ENCODE measurements at regions not wholly inside any gene's neighbourhood (a gene's known extent, or its start where the extent isn't known, plus 50 kb on each side); places are given as distances from the start of the nearest gene placed in this dataset.

- Histone ChIP-seq H3K27ac (ENCODE audit: low read depth, low read length) (no peak overlapping the region), H3K27me3 (ENCODE audit: insufficient read depth, low read length) (no peaks in the 10 kb centered on the region), H3K79me2 (ENCODE audit: control insufficient read depth, insufficient read depth, low read length, unreplicated experiment) (no peaks in the 10 kb centered on the region), H2AFZ (ENCODE audit: low read length, unreplicated experiment) (no peak overlapping the region), H3K4me1 (ENCODE audit: control insufficient read depth, insufficient read depth, low read length, unreplicated experiment) (no peaks in the 10 kb centered on the region), H3K36me3 (ENCODE audit: insufficient read depth, low read length) (no peaks in the 10 kb centered on the region), H3K4me3 (ENCODE audit: low read depth, low read length) (no peak overlapping the region)
Observed at GRCh38 chr11:29959488-29959887, 57.3 kb downstream of the KCNA4 start.

DNA sequence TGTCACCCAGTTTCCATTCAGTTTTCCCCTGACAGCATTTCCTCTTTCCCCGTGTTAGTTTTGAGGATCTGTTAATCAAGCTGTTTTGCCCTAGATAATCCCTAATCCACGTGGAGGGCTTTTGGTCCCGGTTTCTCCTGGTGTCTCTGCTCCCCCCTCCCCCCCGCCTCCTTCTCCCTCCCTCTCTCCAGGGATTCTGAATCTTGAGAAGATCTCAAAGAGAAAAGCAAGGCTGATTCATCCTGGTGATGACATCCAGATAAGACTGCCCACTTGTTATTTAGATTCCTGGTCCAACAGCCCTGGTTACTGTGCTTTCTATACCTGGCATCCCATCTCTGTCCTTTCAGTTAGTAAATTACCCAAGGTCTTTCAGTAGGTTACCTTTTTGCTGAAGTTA, 59.4 kb downstream of the KCNA4 start:
- Histone ChIP-seq H3K27me3 (ENCODE audit: insufficient read depth, low read length) (no peaks in the 10 kb centered on the region), H3K4me1 (ENCODE audit: control insufficient read depth, insufficient read depth, low read length, unreplicated experiment) (no peaks in the 10 kb centered on the region), H3K36me3 (ENCODE audit: insufficient read depth, low read length) (no peaks in the 10 kb centered on the region), H3K79me2 (ENCODE audit: control insufficient read depth, insufficient read depth, low read length, unreplicated experiment) (no peaks in the 10 kb centered on the region), H3K4me3 (ENCODE audit: low read depth, low read length) (no peak overlapping the region), H2AFZ (ENCODE audit: low read length, unreplicated experiment) (no peak overlapping the region), H3K27ac (ENCODE audit: low read depth, low read length) (no peak overlapping the region)

GRCh38 chr11:29956076-29956556, 60.7 kb downstream of the KCNA4 start:
- Histone ChIP-seq H3K27ac (ENCODE audit: low read depth, low read length) (no peak overlapping the region), H3K4me1 (ENCODE audit: control insufficient read depth, insufficient read depth, low read length, unreplicated experiment) (no peaks in the 10 kb centered on the region), H2AFZ (ENCODE audit: low read length, unreplicated experiment) (no peak overlapping the region), H3K36me3 (ENCODE audit: insufficient read depth, low read length) (no peaks in the 10 kb centered on the region), H3K79me2 (ENCODE audit: control insufficient read depth, insufficient read depth, low read length, unreplicated experiment) (no peaks in the 10 kb centered on the region), H3K27me3 (ENCODE audit: insufficient read depth, low read length) (no peaks in the 10 kb centered on the region), H3K4me3 (ENCODE audit: low read depth, low read length) (no peak overlapping the region)

- Histone ChIP-seq H3K36me3 (ENCODE audit: insufficient read depth, low read length) (no peaks in the 10 kb centered on the region), H2AFZ (ENCODE audit: low read length, unreplicated experiment) (no peak overlapping the region), H3K27ac (ENCODE audit: low read depth, low read length) (no peak overlapping the region), H3K27me3 (ENCODE audit: insufficient read depth, low read length) (no peaks in the 10 kb centered on the region), H3K4me3 (ENCODE audit: low read depth, low read length) (no peak overlapping the region), H3K4me1 (ENCODE audit: control insufficient read depth, insufficient read depth, low read length, unreplicated experiment) (no peaks in the 10 kb centered on the region), H3K79me2 (ENCODE audit: control insufficient read depth, insufficient read depth, low read length, unreplicated experiment) (no peaks in the 10 kb centered on the region)
Observed at GRCh38 chr11:29943347-29943746, 73.5 kb downstream of the KCNA4 start.

DNA sequence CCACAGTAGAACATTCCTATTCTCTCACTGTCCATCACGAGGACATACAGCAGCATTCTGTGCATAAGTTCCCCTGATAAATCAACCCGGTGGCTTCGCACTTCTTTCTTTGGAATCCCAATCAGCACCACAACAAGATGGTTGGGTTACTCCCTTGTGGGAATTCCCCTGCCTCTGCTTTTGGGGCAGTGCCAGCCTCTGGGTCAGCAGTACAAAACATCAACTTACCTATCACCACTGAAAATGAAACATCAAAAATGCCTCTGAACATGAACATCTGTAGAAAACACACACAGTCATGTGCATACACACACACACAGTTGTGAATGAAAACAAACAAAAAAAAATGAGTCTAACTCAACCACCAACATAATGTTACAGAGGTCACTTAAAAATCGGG, 79.3 kb downstream of the KCNA4 start:
- no peaks in the 10 kb centered on the region for H3K4me1 ChIP-seq (ENCODE audit: control insufficient read depth, insufficient read depth, low read length, unreplicated experiment)
- no peak overlapping the region for H3K4me3 ChIP-seq (ENCODE audit: low read depth, low read length)
- no peak overlapping the region for H3K27ac ChIP-seq (ENCODE audit: low read depth, low read length)
- no peaks in the 10 kb centered on the region for H3K79me2 ChIP-seq (ENCODE audit: control insufficient read depth, insufficient read depth, low read length, unreplicated experiment)
- H3K27me3 ChIP-seq (ENCODE audit: insufficient read depth, low read length) = no peaks in the 10 kb centered on the region
- no peaks in the 10 kb centered on the region for H3K36me3 ChIP-seq (ENCODE audit: insufficient read depth, low read length)
- H2AFZ ChIP-seq (ENCODE audit: low read length, unreplicated experiment) = no peak overlapping the region

DNA sequence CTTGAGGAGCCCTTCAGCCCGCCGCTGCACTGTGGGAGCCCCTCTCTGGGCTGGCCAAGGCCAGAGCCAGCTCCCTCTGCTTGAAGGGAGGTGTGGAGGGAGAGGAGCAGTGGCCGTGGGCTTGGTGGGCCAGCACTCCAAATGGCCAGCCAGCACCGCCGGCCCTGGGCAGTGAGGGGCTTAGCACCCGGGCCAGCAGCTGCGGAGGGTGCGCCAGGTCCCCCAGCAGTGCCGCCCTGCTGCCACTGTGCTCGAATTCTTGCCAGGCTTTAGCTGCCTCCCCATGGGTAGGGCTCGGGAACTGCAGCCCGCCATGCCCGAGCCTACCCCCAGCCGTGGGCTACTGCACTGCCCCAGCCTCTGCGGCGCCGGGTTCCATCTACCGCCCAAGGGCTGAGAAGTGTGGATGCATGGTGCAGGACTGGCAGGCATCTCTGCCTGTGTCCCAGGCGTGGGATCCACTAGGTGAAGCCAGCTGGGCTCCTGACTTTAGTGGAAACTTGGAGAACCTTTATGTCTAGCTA, 82.7 kb downstream of the KCNA4 start:
- Histone ChIP-seq H3K4me1 (ENCODE audit: control insufficient read depth, insufficient read depth, low read length, unreplicated experiment) (no peaks in the 10 kb centered on the region), H3K27me3 (ENCODE audit: insufficient read depth, low read length) (no peaks in the 10 kb centered on the region), H2AFZ (ENCODE audit: low read length, unreplicated experiment) (no peak overlapping the region), H3K27ac (ENCODE audit: low read depth, low read length) (no peak overlapping the region), H3K4me3 (ENCODE audit: low read depth, low read length) (no peak overlapping the region), H3K79me2 (ENCODE audit: control insufficient read depth, insufficient read depth, low read length, unreplicated experiment) (no peaks in the 10 kb centered on the region), H3K36me3 (ENCODE audit: insufficient read depth, low read length) (no peaks in the 10 kb centered on the region)

DNA sequence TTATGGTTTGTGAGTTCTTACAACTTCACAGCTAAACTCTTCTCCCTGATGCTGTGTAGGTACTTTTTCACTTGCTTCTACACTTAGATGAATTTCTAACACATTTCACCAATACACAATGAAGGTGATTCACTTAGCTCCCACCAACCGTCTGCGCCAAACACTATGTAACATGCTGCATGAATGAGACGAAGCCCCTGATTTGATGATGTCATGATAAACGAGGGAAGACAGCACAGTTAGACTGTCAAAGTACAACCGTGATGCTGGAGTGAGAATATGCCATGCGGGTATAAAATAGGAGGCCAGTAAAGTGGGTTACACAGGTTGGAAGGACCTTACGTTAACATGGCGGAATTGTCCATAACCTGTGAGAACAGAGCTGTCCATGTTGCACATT, 100.8 kb downstream of the KCNA4 start:
- Histone ChIP-seq H3K27ac (ENCODE audit: low read depth, low read length) (no peak overlapping the region), H3K36me3 (ENCODE audit: insufficient read depth, low read length) (no peaks in the 10 kb centered on the region), H3K4me3 (ENCODE audit: low read depth, low read length) (no peak overlapping the region), H3K27me3 (ENCODE audit: insufficient read depth, low read length) (no peaks in the 10 kb centered on the region), H3K79me2 (ENCODE audit: control insufficient read depth, insufficient read depth, low read length, unreplicated experiment) (no peaks in the 10 kb centered on the region), H2AFZ (ENCODE audit: low read length, unreplicated experiment) (no peak overlapping the region), H3K4me1 (ENCODE audit: control insufficient read depth, insufficient read depth, low read length, unreplicated experiment) (no peaks in the 10 kb centered on the region)

- Histone ChIP-seq H2AFZ (ENCODE audit: low read length, unreplicated experiment) (no peak overlapping the region), H3K27ac (ENCODE audit: low read depth, low read length) (no peak overlapping the region), H3K36me3 (ENCODE audit: insufficient read depth, low read length) (no peaks in the 10 kb centered on the region), H3K4me1 (ENCODE audit: control insufficient read depth, insufficient read depth, low read length, unreplicated experiment) (no peaks in the 10 kb centered on the region), H3K27me3 (ENCODE audit: insufficient read depth, low read length) (no peaks in the 10 kb centered on the region), H3K79me2 (ENCODE audit: control insufficient read depth, insufficient read depth, low read length, unreplicated experiment) (no peaks in the 10 kb centered on the region), H3K4me3 (ENCODE audit: low read depth, low read length) (no peak overlapping the region)
Observed at GRCh38 chr11:29914203-29914930, 102.5 kb downstream of the KCNA4 start.

GRCh38 chr11:29913352-29913751, 103.5 kb downstream of the KCNA4 start:
- no peaks in the 10 kb centered on the region for H3K4me1 ChIP-seq (ENCODE audit: control insufficient read depth, insufficient read depth, low read length, unreplicated experiment)
- H3K27ac ChIP-seq (ENCODE audit: low read depth, low read length) = no peak overlapping the region
- no peaks in the 10 kb centered on the region for H3K36me3 ChIP-seq (ENCODE audit: insufficient read depth, low read length)
- no peaks in the 10 kb centered on the region for H3K79me2 ChIP-seq (ENCODE audit: control insufficient read depth, insufficient read depth, low read length, unreplicated experiment)
- no peak overlapping the region for H3K4me3 ChIP-seq (ENCODE audit: low read depth, low read length)
- no peaks in the 10 kb centered on the region for H3K27me3 ChIP-seq (ENCODE audit: insufficient read depth, low read length)
- H2AFZ ChIP-seq (ENCODE audit: low read length, unreplicated experiment) = no peak overlapping the region

GRCh38 chr11:29900382-29900781, 116.4 kb downstream of the KCNA4 start:
- Histone ChIP-seq H3K36me3 (ENCODE audit: insufficient read depth, low read length) (no peaks in the 10 kb centered on the region), H3K27ac (ENCODE audit: low read depth, low read length) (no peak overlapping the region), H2AFZ (ENCODE audit: low read length, unreplicated experiment) (no peak overlapping the region), H3K27me3 (ENCODE audit: insufficient read depth, low read length) (no peaks in the 10 kb centered on the region), H3K4me1 (ENCODE audit: control insufficient read depth, insufficient read depth, low read length, unreplicated experiment) (no peaks in the 10 kb centered on the region), H3K4me3 (ENCODE audit: low read depth, low read length) (no peak overlapping the region), H3K79me2 (ENCODE audit: control insufficient read depth, insufficient read depth, low read length, unreplicated experiment) (no peaks in the 10 kb centered on the region)

GRCh38 chr11:29879560-29879959, 137.3 kb downstream of the KCNA4 start:
- Histone ChIP-seq H3K27ac (ENCODE audit: low read depth, low read length) (no peak overlapping the region), H3K4me3 (ENCODE audit: low read depth, low read length) (no peak overlapping the region), H3K27me3 (ENCODE audit: insufficient read depth, low read length) (no peaks in the 10 kb centered on the region), H3K79me2 (ENCODE audit: control insufficient read depth, insufficient read depth, low read length, unreplicated experiment) (no peaks in the 10 kb centered on the region), H3K36me3 (ENCODE audit: insufficient read depth, low read length) (no peaks in the 10 kb centered on the region), H2AFZ (ENCODE audit: low read length, unreplicated experiment) (no peak overlapping the region), H3K4me1 (ENCODE audit: control insufficient read depth, insufficient read depth, low read length, unreplicated experiment) (no peaks in the 10 kb centered on the region)
